Gastrocnemius medialis (tissue), 4 donors: ENCODE measurements at regions not wholly inside any gene's neighbourhood (a gene's known extent, or its start where the extent isn't known, plus 50 kb on each side); places are given as distances from the start of the nearest gene placed in this dataset.
"Not testable (repeated sequence)": the region's sequence is repeated elsewhere in the genome, so short reads cannot be mapped to it uniquely, and the experiment has no call there.

Experiments
- ATAC-seq, 2 donors: fragments of 150-250 bp; one replicate each; pipeline ENCODE4 v1.9.1; 2016
- DNase-seq, 2 donors: peaks; one replicate each; pipeline ENCODE4 v3.0.0-alpha.2; 2019
- H3K27ac ChIP-seq, 4 donors: fragments of 200-600 bp; sonication (generic); 1 replicate in 1 of 4; 2 replicates in 3 of 4; pipeline ENCODE4 v1.5.1; 2016 to 2018; ENCODE audit warnings: mild to moderate bottlenecking in 2 of 4, moderate library complexity in 1 of 4
- H3K27me3 ChIP-seq, 3 donors: fragments of 200-600 bp; sonication (generic) in 2 of 3; 1 replicate in 1 of 3; 2 replicates in 2 of 3; pipeline versions ENCODE4 v1.5.1 to v1.6.0; 2016 to 2019; ENCODE audit warnings: mild to moderate bottlenecking in 1 of 3, moderate library complexity in 1 of 3
- H3K36me3 ChIP-seq, 2 donors: fragments of 200-600 bp; sonication (generic) in 1 of 2; one replicate each; pipeline ENCODE4 v1.5.1; 2017 to 2018
- H3K4me1 ChIP-seq, 2 donors: fragments of 200-600 bp; sonication (generic) in 1 of 2; one replicate each; pipeline ENCODE4 v1.5.1; 2016 to 2017; ENCODE audit warnings: mild to moderate bottlenecking in 2 of 2
- H3K4me3 ChIP-seq, 4 donors: fragments of 200-600 bp; sonication (generic) in 3 of 4; 1 replicate in 1 of 4; 2 replicates in 3 of 4; pipeline ENCODE4 v1.5.1; 2016 to 2019; ENCODE audit warnings: mild to moderate bottlenecking in 2 of 4
- H3K9me3 ChIP-seq, 3 donors: fragments of 200-600 bp; sonication (generic) in 2 of 3; 1 replicate in 1 of 3; 2 replicates in 2 of 3; pipeline ENCODE4 v1.5.1; 2016 to 2019
- POLR2A ChIP-seq, 2 donors: fragments of 450-650 bp; IDR thresholded peaks; one replicate each; pipeline ENCODE4 v1.6.1; 2017; ENCODE audit warnings: antibody characterized with exemption in 2 of 2, mild to moderate bottlenecking in 2 of 2, moderate library complexity in 2 of 2
- in situ Hi-C, 4 donors: fragments of 200-750 bp; cut with MboI; loops; one replicate each; pipeline versions ENCODE4 v1.15.0 to v1.8.0; 2017; ENCODE audit warnings: low sequenced_read_pairs in 4 of 4
- intact Hi-C: fragments of 100-400 bp; cut with DNase I; formaldehyde crosslinking; loops from one replicate; pipeline ENCODE4 v1.15.1; 2023; ENCODE audit warnings: low total_unique reads
- TF ChIP-seq, protein P1 (sequence below), 5 experiments: fragments of 450-650 bp in 3 of 5; fragments of 200-600 bp in 2 of 5; sonication (generic) in 2 of 5; IDR thresholded peaks in 4 of 5; conservative IDR thresholded peaks in 1 of 5; 1 replicate in 4 of 5; 2 replicates in 1 of 5; pipeline ENCODE4 v1.5.1; 2016 to 2019; ENCODE audit warnings: antibody characterized with exemption in 5 of 5, mild to moderate bottlenecking in 3 of 5, moderate library complexity in 3 of 5

DNA sequence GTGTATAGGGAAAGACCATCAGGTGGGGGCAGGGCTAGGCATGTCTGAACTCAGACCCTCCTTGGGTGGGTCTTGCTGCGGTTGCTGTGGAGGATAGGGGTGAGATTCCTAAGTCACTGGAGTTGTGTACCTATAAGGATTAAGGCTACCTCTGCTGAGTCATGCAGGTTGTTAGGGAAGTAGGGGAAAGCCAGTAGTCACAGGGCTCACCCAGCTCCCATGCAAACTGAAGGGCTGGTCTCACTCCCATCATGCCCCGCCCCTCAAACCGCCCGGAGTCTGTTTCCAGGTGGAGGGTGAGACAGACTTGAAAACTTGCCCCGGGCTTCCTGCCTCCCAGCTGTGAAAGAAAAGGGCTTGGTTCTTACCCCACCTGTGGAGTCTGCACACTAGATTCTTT is 161.8 kb downstream of the CAVIN4 start:
- H3K4me3 ChIP-seq: no peak overlapping the region
- no peaks in the 10 kb centered on the region for H3K36me3 ChIP-seq
- ATAC-seq: no peak
- no peaks in the 10 kb centered on the region for H3K9me3 ChIP-seq
- in situ Hi-C loops (no loop called here), intact Hi-C loops (no loop called here)
- no peaks in the 10 kb centered on the region for H3K27me3 ChIP-seq
- H3K27ac ChIP-seq: no peak overlapping the region
- no peak for DNase-seq
- H3K4me1 ChIP-seq: no peaks in the 10 kb centered on the region
- TF ChIP-seq POLR2A (IDR thresholded peaks at IDR 0.05): no peak
- TF ChIP-seq, protein P1, sequence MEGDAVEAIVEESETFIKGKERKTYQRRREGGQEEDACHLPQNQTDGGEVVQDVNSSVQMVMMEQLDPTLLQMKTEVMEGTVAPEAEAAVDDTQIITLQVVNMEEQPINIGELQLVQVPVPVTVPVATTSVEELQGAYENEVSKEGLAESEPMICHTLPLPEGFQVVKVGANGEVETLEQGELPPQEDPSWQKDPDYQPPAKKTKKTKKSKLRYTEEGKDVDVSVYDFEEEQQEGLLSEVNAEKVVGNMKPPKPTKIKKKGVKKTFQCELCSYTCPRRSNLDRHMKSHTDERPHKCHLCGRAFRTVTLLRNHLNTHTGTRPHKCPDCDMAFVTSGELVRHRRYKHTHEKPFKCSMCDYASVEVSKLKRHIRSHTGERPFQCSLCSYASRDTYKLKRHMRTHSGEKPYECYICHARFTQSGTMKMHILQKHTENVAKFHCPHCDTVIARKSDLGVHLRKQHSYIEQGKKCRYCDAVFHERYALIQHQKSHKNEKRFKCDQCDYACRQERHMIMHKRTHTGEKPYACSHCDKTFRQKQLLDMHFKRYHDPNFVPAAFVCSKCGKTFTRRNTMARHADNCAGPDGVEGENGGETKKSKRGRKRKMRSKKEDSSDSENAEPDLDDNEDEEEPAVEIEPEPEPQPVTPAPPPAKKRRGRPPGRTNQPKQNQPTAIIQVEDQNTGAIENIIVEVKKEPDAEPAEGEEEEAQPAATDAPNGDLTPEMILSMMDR (IDR thresholded peaks at IDR 0.05 in 4 of 5, conservative IDR thresholded peaks at IDR 0.05 in 1 of 5): no peak

DNA sequence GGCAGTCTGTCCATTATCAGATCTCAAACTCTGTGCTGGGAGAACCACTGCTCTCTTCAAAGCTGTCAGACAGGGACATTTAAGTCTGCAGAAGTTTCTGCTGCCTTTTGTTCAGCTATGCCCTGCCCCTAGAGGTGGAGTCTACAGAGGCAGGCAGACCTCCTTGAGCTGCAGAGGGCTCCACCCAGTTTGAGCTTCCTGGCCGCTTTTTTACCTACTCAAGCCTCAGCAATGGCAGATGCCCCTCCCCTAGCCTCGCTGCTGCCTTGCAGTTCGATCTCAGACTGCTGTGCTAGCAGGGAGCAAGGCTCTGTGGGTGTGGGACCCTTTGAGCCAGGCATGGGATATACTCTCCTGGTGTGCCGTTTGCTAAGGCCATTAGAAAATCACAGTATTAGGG is 171.1 kb downstream of the CAVIN4 start:
- H3K9me3 ChIP-seq, H3K27ac ChIP-seq, H3K27me3 ChIP-seq, H3K36me3 ChIP-seq, H3K4me1 ChIP-seq, ATAC-seq, intact Hi-C loops, DNase-seq, H3K4me3 ChIP-seq, in situ Hi-C loops: not testable (repeated sequence)

DNA sequence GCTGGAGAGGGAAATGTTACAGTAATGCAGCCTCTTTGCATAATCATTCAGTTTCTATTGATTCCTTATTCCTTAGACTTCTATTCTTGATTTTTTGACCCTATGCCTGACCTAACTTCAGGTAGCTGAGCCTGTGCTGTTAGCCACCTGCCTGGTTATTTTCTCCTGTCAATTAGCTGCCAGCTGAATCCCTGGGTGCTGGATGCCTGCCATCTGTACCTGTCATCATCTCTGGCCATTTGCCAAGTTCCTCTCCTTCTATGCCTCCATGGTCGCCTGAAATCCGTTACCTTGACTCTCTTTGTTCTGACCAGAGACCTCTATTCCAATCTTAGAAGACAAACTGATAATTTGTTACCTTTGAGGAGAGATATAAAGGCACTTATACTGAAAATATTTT is 178.3 kb downstream of the CAVIN4 start:
- no peaks in the 10 kb centered on the region for H3K9me3 ChIP-seq
- H3K36me3 ChIP-seq: no peaks in the 10 kb centered on the region
- H3K27ac ChIP-seq: no peak overlapping the region
- ATAC-seq: no peak
- in situ Hi-C loops: no loop called here
- H3K4me3 ChIP-seq: no peak overlapping the region
- H3K4me1 ChIP-seq: no peaks in the 10 kb centered on the region
- intact Hi-C loops: no loop called here
- no peak for DNase-seq
- H3K27me3 ChIP-seq: no peaks in the 10 kb centered on the region
- TF ChIP-seq, protein P1 (IDR thresholded peaks at IDR 0.05 in 4 of 5, conservative IDR thresholded peaks at IDR 0.05 in 1 of 5): no peak
- no peak for TF ChIP-seq POLR2A (IDR thresholded peaks at IDR 0.05)

DNA sequence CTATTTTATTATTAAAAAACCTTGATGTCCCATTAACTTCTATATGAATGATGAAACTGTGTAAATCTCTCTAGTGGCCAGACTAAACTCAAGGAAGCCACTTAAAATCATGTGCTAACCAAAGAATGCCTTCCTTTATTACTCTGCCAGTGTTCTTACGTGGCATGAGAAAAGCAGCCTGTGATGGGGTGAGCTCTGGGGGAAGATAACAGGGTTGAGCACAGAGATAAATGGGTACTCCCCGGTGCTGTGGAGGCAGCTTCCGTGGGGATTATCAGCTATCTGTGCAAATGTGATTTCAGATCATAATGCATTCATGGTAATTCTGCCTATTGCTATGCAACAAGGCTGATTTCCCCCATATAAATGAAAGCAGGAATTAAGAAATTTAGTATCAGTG is 181.3 kb downstream of the CAVIN4 start:
- ATAC-seq (no peak), DNase-seq (no peak)
- Histone ChIP-seq H3K27ac (no peak overlapping the region), H3K4me3 (no peak overlapping the region), H3K9me3 (no peaks in the 10 kb centered on the region), H3K4me1 (no peaks in the 10 kb centered on the region), H3K27me3 (no peaks in the 10 kb centered on the region), H3K36me3 (no peaks in the 10 kb centered on the region)
- intact Hi-C loops (no loop called here), in situ Hi-C loops (no loop called here)
- TF ChIP-seq, protein P1 (IDR thresholded peaks at IDR 0.05 in 4 of 5, conservative IDR thresholded peaks at IDR 0.05 in 1 of 5): no peak
- TF ChIP-seq POLR2A (IDR thresholded peaks at IDR 0.05): no peak

DNA sequence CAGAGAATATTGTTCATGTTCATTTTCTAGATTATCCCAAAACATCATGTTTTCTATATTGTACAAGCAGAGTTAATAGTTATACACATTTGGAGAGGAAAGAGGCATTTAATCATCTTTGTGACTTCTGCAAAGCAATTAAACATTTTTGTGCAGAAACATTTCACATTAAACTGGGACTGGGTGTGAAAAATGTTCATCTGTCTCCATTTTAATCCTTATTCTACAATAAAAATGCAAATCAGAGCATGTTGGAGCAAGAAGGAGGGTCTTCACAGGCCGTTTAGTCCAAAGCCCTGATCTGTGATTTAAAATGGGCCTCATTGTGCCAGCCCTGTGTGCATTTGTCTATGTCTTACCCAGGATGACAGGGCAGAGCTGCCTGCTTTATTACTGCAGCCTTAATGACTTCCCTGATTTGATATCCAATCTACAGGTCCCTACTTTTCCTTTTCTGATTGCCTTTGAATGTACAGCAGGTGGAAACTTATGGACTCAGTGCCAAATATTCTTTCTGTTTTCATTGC is 183.5 kb downstream of the CAVIN4 start:
- in situ Hi-C loops: no loop called here
- intact Hi-C loops: no loop called here

More for the DNA sequence above, 183.5 kb downstream of the CAVIN4 start:
- TF ChIP-seq, protein P1 (IDR thresholded peaks at IDR 0.05 in 4 of 5, conservative IDR thresholded peaks at IDR 0.05 in 1 of 5): no peak
- no peak for TF ChIP-seq POLR2A (IDR thresholded peaks at IDR 0.05)
- no peaks in the 10 kb centered on the region for H3K36me3 ChIP-seq
- H3K27me3 ChIP-seq: no peaks in the 10 kb centered on the region
- no peaks in the 10 kb centered on the region for H3K9me3 ChIP-seq
- ATAC-seq (no peak), DNase-seq (no peak)
- H3K27ac ChIP-seq: no peak overlapping the region
- H3K4me3 ChIP-seq: no peak overlapping the region
- no peaks in the 10 kb centered on the region for H3K4me1 ChIP-seq
